Spleen (tissue), 7 donors: ENCODE measurements at regions not wholly inside any gene's neighbourhood (a gene's known extent, or its start where the extent isn't known, plus 50 kb on each side); places are given as distances from the start of the nearest gene placed in this dataset.
"Not testable (repeated sequence)": the region's sequence is repeated elsewhere in the genome, so short reads cannot be mapped to it uniquely, and the experiment has no call there.

Experiments
- POLR2AphosphoS5 ChIP-seq, 3 donors: sonication (generic); formaldehyde crosslinking; IDR thresholded peaks; one replicate each; pipeline ENCODE4 v1.5.1; 2017; ENCODE audit warnings: antibody characterized with exemption in 3 of 3
- TF ChIP-seq, protein P1 (sequence below), 11 experiments: fragments of 200-600 bp in 7 of 11; fragments of 450-650 bp in 4 of 11; sonication (generic) in 4 of 11; IDR thresholded peaks in 8 of 11; conservative IDR thresholded peaks in 3 of 11; 1 replicate in 7 of 11; 2 replicates in 4 of 11; pipeline versions ENCODE4 v1.4.0 to v1.8.0; 2016 to 2021; ENCODE audit warnings: antibody characterized with exemption in 11 of 11, inconsistent platforms in 4 of 11, mild to moderate bottlenecking in 1 of 11
- donor health status: DM: no; HTN: no; CAD: no; lungs with moderate emphysema.
- donor health status: DM: no; HTN: no; CAD: no.
- donor health status: DM: no; HTN: no; CAD: no.

DNA sequence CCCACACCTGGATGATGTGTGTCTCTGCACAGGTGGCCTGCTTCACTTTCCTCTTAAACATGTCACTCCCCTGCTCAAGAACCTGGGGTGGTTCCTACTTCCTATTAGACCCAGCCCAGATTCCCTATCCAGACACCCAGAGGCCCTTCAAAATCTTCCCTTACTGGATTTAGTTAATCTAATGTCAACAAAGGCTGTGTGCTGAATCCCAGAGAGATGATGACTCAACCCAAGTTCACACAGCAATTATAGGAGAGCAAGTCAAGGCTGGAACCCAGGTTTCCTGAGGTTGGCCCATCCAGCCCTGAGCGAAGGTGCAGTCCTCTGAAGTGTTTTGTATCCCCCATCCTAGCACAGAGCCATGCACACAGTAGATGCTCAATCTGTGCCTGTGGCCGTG, 230.5 kb upstream of the POTEB2 start:
- TF ChIP-seq, protein P1, sequence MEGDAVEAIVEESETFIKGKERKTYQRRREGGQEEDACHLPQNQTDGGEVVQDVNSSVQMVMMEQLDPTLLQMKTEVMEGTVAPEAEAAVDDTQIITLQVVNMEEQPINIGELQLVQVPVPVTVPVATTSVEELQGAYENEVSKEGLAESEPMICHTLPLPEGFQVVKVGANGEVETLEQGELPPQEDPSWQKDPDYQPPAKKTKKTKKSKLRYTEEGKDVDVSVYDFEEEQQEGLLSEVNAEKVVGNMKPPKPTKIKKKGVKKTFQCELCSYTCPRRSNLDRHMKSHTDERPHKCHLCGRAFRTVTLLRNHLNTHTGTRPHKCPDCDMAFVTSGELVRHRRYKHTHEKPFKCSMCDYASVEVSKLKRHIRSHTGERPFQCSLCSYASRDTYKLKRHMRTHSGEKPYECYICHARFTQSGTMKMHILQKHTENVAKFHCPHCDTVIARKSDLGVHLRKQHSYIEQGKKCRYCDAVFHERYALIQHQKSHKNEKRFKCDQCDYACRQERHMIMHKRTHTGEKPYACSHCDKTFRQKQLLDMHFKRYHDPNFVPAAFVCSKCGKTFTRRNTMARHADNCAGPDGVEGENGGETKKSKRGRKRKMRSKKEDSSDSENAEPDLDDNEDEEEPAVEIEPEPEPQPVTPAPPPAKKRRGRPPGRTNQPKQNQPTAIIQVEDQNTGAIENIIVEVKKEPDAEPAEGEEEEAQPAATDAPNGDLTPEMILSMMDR (IDR thresholded peaks at IDR 0.05 in 8 of 11, conservative IDR thresholded peaks at IDR 0.05 in 3 of 11), result not testable (repeated sequence)
- not testable (repeated sequence) for TF ChIP-seq POLR2AphosphoS5 (IDR thresholded peaks at IDR 0.05)
